ENCODE measurements at regions not wholly inside any gene's neighbourhood (a gene's known extent, or its start where the extent isn't known, plus 50 kb on each side); places are given as distances from the start of the nearest gene placed in this dataset.

GRCh38 chr10:36114141-36114540 is 472.0 kb upstream of the FZD8 start:
- no peak for TF ChIP-seq CTCF (conservative IDR thresholded peaks at IDR 0.05)
- TF ChIP-seq EZH2 (IDR thresholded peaks at IDR 0.05; ENCODE audit: low read depth): no peak
- H3K9me2 ChIP-seq (ENCODE audit: insufficient read depth): no peaks in the 10 kb centered on the region
- intact Hi-C loops (cut with micrococcal nuclease; ENCODE audit: unreplicated experiment): no loop called here
- H3K4me3 ChIP-seq: no peak overlapping the region
- H3K4me2 ChIP-seq: no peak overlapping the region
- no peaks in the 10 kb centered on the region for H3K36me3 ChIP-seq (ENCODE audit: low read depth)
- H4K20me1 ChIP-seq (ENCODE audit: insufficient read depth): no peaks in the 10 kb centered on the region
- no peaks in the 10 kb centered on the region for H3K79me2 ChIP-seq (ENCODE audit: low read depth)
- no peaks in the 10 kb centered on the region for H3F3A ChIP-seq (ENCODE audit: insufficient read depth, low read depth)
- no peaks in the 10 kb centered on the region for H3K4me1 ChIP-seq (replicated peaks; ENCODE audit: insufficient read depth)
- H3K27ac ChIP-seq: no peak overlapping the region
- H3K9me3 ChIP-seq (ENCODE audit: insufficient read depth, low read depth): no peaks in the 10 kb centered on the region
- H2AFZ ChIP-seq: no peak overlapping the region
- POLR2A ChIA-PET (ENCODE audit: unreplicated experiment): no interaction called here
- peaks cover 6% of the 10 kb centered on the region; the same call in 1 of the 2 replicates for H3K27me3 ChIP-seq (ENCODE audit: insufficient read depth, low read depth)
- no TSS peak for BruUV-seq (replicated peaks)
- CTCF ChIA-PET: no interaction called here
- DNase-seq: no peak

GRCh38 chr10:36111676-36112075 is 469.6 kb upstream of the FZD8 start:
- BruUV-seq (replicated peaks): no TSS peak
- Histone ChIP-seq H3K27ac (no peak overlapping the region), H3K27me3 (ENCODE audit: insufficient read depth, low read depth) (peaks cover under 1% of the 10 kb centered on the region; the same call in 1 of the 2 replicates), H3K9me3 (ENCODE audit: insufficient read depth, low read depth) (no peaks in the 10 kb centered on the region), H3K9me2 (ENCODE audit: insufficient read depth) (no peaks in the 10 kb centered on the region), H3K4me1 (replicated peaks; ENCODE audit: insufficient read depth) (no peaks in the 10 kb centered on the region), H3K4me3 (no peak overlapping the region), H3F3A (ENCODE audit: insufficient read depth, low read depth) (no peaks in the 10 kb centered on the region), H3K4me2 (no peak overlapping the region), H2AFZ (no peak overlapping the region), H3K79me2 (ENCODE audit: low read depth) (no peaks in the 10 kb centered on the region), H3K36me3 (ENCODE audit: low read depth) (no peaks in the 10 kb centered on the region), H4K20me1 (ENCODE audit: insufficient read depth) (no peaks in the 10 kb centered on the region)
- intact Hi-C loops (cut with micrococcal nuclease; ENCODE audit: unreplicated experiment): no loop called here
- DNase-seq: no peak
- no peak for TF ChIP-seq CTCF (conservative IDR thresholded peaks at IDR 0.05)
- TF ChIP-seq EZH2 (IDR thresholded peaks at IDR 0.05; ENCODE audit: low read depth): no peak
- POLR2A ChIA-PET (ENCODE audit: unreplicated experiment): no interaction called here
- CTCF ChIA-PET: no interaction called here

- no TSS peak for BruUV-seq (replicated peaks)
- TF ChIP-seq EZH2 (IDR thresholded peaks at IDR 0.05; ENCODE audit: low read depth) (no peak), CTCF (conservative IDR thresholded peaks at IDR 0.05) (no peak)
- H3K9me2 ChIP-seq (ENCODE audit: insufficient read depth): no peaks in the 10 kb centered on the region
- CTCF ChIA-PET: no interaction called here
- no peak overlapping the region for H2AFZ ChIP-seq
- POLR2A ChIA-PET (ENCODE audit: unreplicated experiment): no interaction called here
- H3K27ac ChIP-seq: no peak overlapping the region
- H3F3A ChIP-seq (ENCODE audit: insufficient read depth, low read depth): no peaks in the 10 kb centered on the region
- no peaks in the 10 kb centered on the region for H3K4me1 ChIP-seq (replicated peaks; ENCODE audit: insufficient read depth)
- intact Hi-C loops (cut with micrococcal nuclease; ENCODE audit: unreplicated experiment): no loop called here
- no peak for DNase-seq
- H3K27me3 ChIP-seq (ENCODE audit: insufficient read depth, low read depth): no peaks in the 10 kb centered on the region
- no peaks in the 10 kb centered on the region for H3K9me3 ChIP-seq (ENCODE audit: insufficient read depth, low read depth)
- no peaks in the 10 kb centered on the region for H3K79me2 ChIP-seq (ENCODE audit: low read depth)
- no peak overlapping the region for H3K4me3 ChIP-seq
- H4K20me1 ChIP-seq (ENCODE audit: insufficient read depth): no peaks in the 10 kb centered on the region
- no peaks in the 10 kb centered on the region for H3K36me3 ChIP-seq (ENCODE audit: low read depth)
- H3K4me2 ChIP-seq: no peak overlapping the region
These were observed 468.0 kb upstream of the FZD8 start for GRCh38 chr10:36110097-36110496.
